ENCODE measurements at regions not wholly inside any gene's neighbourhood (a gene's known extent, or its start where the extent isn't known, plus 50 kb on each side); places are given as distances from the start of the nearest gene placed in this dataset.

DNA sequence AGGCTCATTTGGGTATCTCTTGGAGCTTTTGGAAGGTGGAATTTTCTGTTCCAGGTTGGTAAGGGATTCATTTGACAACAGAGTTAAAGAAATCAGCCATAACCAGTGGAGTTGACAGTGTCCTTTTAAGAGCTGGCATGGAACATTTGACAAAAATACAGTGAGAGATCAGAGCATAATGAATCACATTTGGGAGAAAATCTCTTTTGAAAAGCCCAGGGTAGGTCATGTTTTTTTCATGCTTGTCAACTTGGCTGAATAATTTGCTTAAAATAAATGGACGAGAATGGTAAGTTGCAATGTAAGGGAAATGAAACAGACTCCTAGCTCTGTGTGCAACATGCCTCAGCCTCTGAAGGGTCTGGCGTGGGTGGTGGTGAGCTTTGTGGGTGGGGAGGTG, 235.3 kb upstream of the N4BP1 start:
- TF ChIP-seq, protein P1, sequence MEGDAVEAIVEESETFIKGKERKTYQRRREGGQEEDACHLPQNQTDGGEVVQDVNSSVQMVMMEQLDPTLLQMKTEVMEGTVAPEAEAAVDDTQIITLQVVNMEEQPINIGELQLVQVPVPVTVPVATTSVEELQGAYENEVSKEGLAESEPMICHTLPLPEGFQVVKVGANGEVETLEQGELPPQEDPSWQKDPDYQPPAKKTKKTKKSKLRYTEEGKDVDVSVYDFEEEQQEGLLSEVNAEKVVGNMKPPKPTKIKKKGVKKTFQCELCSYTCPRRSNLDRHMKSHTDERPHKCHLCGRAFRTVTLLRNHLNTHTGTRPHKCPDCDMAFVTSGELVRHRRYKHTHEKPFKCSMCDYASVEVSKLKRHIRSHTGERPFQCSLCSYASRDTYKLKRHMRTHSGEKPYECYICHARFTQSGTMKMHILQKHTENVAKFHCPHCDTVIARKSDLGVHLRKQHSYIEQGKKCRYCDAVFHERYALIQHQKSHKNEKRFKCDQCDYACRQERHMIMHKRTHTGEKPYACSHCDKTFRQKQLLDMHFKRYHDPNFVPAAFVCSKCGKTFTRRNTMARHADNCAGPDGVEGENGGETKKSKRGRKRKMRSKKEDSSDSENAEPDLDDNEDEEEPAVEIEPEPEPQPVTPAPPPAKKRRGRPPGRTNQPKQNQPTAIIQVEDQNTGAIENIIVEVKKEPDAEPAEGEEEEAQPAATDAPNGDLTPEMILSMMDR (IDR thresholded peaks at IDR 0.05), result no peak
- no peak for TF ChIP-seq EZH2 (IDR thresholded peaks at IDR 0.05; ENCODE audit: borderline replicate concordance, insufficient read depth, low read depth, low read length, poor library complexity, severe bottlenecking)

Data from B cell (primary cell).